ENCODE measurements at regions not wholly inside any gene's neighbourhood (a gene's known extent, or its start where the extent isn't known, plus 50 kb on each side); places are given as distances from the start of the nearest gene placed in this dataset.
A peak's percentile ranks its signal among the peaks of the same experiment; 100 is the strongest.

- ATAC-seq, result no peak
These were observed 223.1 kb upstream of the MYLIP start for GRCh38 chr6:15905488-15906419.

GRCh38 chr6:15904651-15905376 lies 224.1 kb upstream of the MYLIP start:
- peaks cover 4% of the 10 kb centered on the region for H3K9me3 ChIP-seq
- no peak for DNase-seq
- 79 to 80% (median 80%) methylated on average over 6 of the region's 6 CpGs for WGBS, 3 donors
- H3K4me3 ChIP-seq, result no peak overlapping the region
- no peak overlapping the region for H3K27ac ChIP-seq
- no peak for ATAC-seq
- no peaks in the 10 kb centered on the region for H3K27me3 ChIP-seq (ENCODE audit: insufficient read depth in 3 of 3, low read length in 2 of 3)
- no peaks in the 10 kb centered on the region for H3K4me1 ChIP-seq
- no peaks in the 10 kb centered on the region for H3K36me3 ChIP-seq (ENCODE audit: insufficient read depth in 1 of 2, low read depth in 1 of 2)
- intact Hi-C loops (cut with DNase I), result no loop called here
- no peak for TF ChIP-seq CTCF (IDR thresholded peaks at IDR 0.05)

More at GRCh38 chr6:15905488-15906419, 223.1 kb upstream of the MYLIP start:
- TF ChIP-seq CTCF (IDR thresholded peaks at IDR 0.05), result no peak
- Histone ChIP-seq H3K9me3 (peaks cover 4% of the 10 kb centered on the region), H3K4me3 (no peak overlapping the region), H3K4me1 (no peaks in the 10 kb centered on the region), H3K27me3 (ENCODE audit: insufficient read depth in 3 of 3, low read length in 2 of 3) (no peaks in the 10 kb centered on the region), H3K36me3 (ENCODE audit: insufficient read depth in 1 of 2, low read depth in 1 of 2) (no peaks in the 10 kb centered on the region), H3K27ac (no peak overlapping the region)
- WGBS, 3 donors, result 82 to 87% (median 86%) methylated on average over 8 of the region's 8 CpGs
- intact Hi-C loops (cut with DNase I), result no loop called here
- DNase-seq, result no peak

DNA sequence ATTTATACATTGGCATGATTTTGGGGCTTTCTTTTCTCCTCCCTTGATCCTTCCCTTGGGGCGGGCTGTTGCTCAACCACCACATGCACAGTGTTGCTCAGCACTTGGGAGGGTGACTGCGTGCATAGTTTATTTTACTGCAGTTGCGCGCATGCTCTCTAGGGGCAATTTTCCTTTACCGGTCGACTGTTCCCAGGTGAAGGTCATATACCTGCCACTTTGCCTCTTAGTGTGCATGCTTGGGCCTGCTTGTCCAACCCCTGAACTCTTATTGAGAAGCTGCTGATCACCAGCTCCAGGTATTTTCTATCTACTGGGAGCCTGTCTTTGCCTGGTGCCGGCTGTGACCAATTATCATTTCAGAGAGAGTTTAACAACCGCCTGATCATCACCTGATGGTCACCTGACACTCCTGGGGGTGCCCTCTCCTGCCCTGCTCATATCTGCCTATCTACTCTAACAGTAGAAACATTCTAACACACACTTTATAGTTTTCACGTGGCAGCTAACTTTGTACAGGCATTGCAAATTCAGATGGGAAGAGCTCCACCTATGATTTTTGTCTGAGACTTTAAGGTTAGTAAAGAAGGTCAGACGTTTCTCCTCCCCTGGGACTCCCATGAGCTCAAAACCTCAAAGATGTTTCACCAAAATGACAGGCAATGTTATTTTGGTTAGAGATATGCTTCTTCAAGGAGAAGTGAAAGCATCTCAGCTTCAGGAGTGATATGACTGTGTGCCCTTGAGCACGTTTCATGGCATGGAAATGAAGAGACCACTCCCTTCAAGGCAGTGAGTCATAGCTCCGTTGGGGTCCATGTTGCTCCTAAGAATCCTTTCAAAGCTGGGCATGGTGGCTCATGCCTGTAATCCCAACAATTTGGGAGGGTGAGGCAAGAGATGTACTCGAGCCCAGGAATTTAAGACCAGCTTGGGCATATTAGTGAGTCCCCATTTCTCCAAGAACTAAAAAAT lies 227.5 kb upstream of the MYLIP start:
- Histone ChIP-seq H3K36me3 (ENCODE audit: insufficient read depth in 1 of 2, low read depth in 1 of 2) (no peaks in the 10 kb centered on the region), H3K4me1 (no peaks in the 10 kb centered on the region), H3K27me3 (ENCODE audit: insufficient read depth in 3 of 3, low read length in 2 of 3) (no peaks in the 10 kb centered on the region), H3K4me3 (no peak overlapping the region), H3K27ac (no peak overlapping the region), H3K9me3 (peaks cover 4% of the 10 kb centered on the region)
- TF ChIP-seq CTCF (IDR thresholded peaks at IDR 0.05), result no peak
- 72 to 77% (median 74%) methylated on average over 13 of the region's 13 CpGs for WGBS, 3 donors
- peak in 2 of 4 donors; percentile 32 to 54 for ATAC-seq
- DNase-seq, result no peak
- intact Hi-C loops (cut with DNase I), result no loop called here

DNA sequence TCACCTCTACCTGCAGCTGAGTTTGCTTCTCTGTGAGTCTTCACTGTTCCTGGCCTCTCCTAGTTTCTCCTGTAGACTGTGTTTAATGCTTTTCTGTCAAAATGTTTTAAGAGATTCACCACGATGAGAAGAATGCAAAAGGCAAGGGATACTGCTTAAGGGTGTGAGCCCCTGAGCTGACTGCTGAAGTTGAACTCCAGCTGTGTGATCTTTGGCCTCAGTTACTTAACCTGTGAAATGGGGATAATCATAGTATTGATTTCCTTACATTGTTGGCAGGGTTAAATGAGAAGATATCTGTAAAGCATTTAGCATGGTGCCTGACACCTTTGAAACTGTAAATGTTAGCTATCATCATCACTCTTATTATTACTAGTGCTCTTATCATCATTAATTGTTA lies 230.2 kb upstream of the MYLIP start:
- 0% methylated on average over 1 of the region's 1 CpG for WGBS, 3 donors
- Histone ChIP-seq H3K36me3 (ENCODE audit: insufficient read depth in 1 of 2, low read depth in 1 of 2) (no peaks in the 10 kb centered on the region), H3K4me1 (no peaks in the 10 kb centered on the region), H3K4me3 (no peak overlapping the region), H3K27ac (no peak overlapping the region), H3K27me3 (ENCODE audit: insufficient read depth in 3 of 3, low read length in 2 of 3) (no peaks in the 10 kb centered on the region), H3K9me3 (peaks cover 6% of the 10 kb centered on the region)
- ATAC-seq, result no peak
- no peak for DNase-seq
- intact Hi-C loops (cut with DNase I), result no loop called here
- no peak for TF ChIP-seq CTCF (IDR thresholded peaks at IDR 0.05)
